ENCODE measurements at regions not wholly inside any gene's neighbourhood (a gene's known extent, or its start where the extent isn't known, plus 50 kb on each side); places are given as distances from the start of the nearest gene placed in this dataset.
A peak's percentile ranks its signal among the peaks of the same experiment; 100 is the strongest.

GRCh38 chr4:72924814-72925213, 144.7 kb downstream of the COX18 start:
- no peak overlapping the region for H3K4me3 ChIP-seq (ENCODE audit: low read depth, low read length)
- no peak for TF ChIP-seq CTCF (conservative IDR thresholded peaks at IDR 0.05; ENCODE audit: low read depth, low read length)
- DNase-seq (ENCODE audit: low read depth): no peak

GRCh38 chr4:72919937-72920336, 149.6 kb downstream of the COX18 start:
- DNase-seq (ENCODE audit: low read depth): peak; percentile 14
- no peak overlapping the region for H3K4me3 ChIP-seq (ENCODE audit: low read depth, low read length)
- no peak for TF ChIP-seq CTCF (conservative IDR thresholded peaks at IDR 0.05; ENCODE audit: low read depth, low read length)

GRCh38 chr4:72919464-72919863, 150.1 kb downstream of the COX18 start:
- DNase-seq (ENCODE audit: low read depth): no peak
- no peak for TF ChIP-seq CTCF (conservative IDR thresholded peaks at IDR 0.05; ENCODE audit: low read depth, low read length)

GRCh38 chr4:72918362-72918761, 151.2 kb downstream of the COX18 start:
- no peak overlapping the region for H3K4me3 ChIP-seq (ENCODE audit: low read depth, low read length)
- DNase-seq (ENCODE audit: low read depth): no peak
- no peak for TF ChIP-seq CTCF (conservative IDR thresholded peaks at IDR 0.05; ENCODE audit: low read depth, low read length)

More at GRCh38 chr4:72919464-72919863, 150.1 kb downstream of the COX18 start:
- no peak overlapping the region for H3K4me3 ChIP-seq (ENCODE audit: low read depth, low read length)

- no peak overlapping the region for H3K4me3 ChIP-seq (ENCODE audit: low read depth, low read length)
- no peak for TF ChIP-seq CTCF (conservative IDR thresholded peaks at IDR 0.05; ENCODE audit: low read depth, low read length)
- DNase-seq (ENCODE audit: low read depth): no peak
These were observed 158.2 kb downstream of the COX18 start for GRCh38 chr4:72911316-72911715.

- peak; percentile 56 for TF ChIP-seq CTCF (conservative IDR thresholded peaks at IDR 0.05; ENCODE audit: low read depth, low read length)
- peak; percentile 46 for DNase-seq (ENCODE audit: low read depth)
- no peak overlapping the region for H3K4me3 ChIP-seq (ENCODE audit: low read depth, low read length)
These were observed 160.1 kb downstream of the COX18 start for GRCh38 chr4:72909461-72909860.

- no peak for DNase-seq (ENCODE audit: low read depth)
- no peak for TF ChIP-seq CTCF (conservative IDR thresholded peaks at IDR 0.05; ENCODE audit: low read depth, low read length)
- no peak overlapping the region for H3K4me3 ChIP-seq (ENCODE audit: low read depth, low read length)
These were observed 167.2 kb downstream of the COX18 start for GRCh38 chr4:72902354-72902753.

Measured in choroid plexus epithelial cell (primary cell).